Kidney epithelial cell (primary cell): ENCODE measurements at regions not wholly inside any gene's neighbourhood (a gene's known extent, or its start where the extent isn't known, plus 50 kb on each side); places are given as distances from the start of the nearest gene placed in this dataset.

ENCODE experiments used
- DNase-seq: peaks from one replicate; pipeline ENCODE4 v3.0.0-alpha.2; 2010; ENCODE audit warnings: low read depth
- H3K27me3 ChIP-seq: 2 replicates; pipeline ENCODE4 v1.6.0; 2011; ENCODE audit warnings: low read length; ENCODE audit not compliant: control insufficient read depth, insufficient read depth
- H3K36me3 ChIP-seq: 2 replicates; pipeline ENCODE4 v1.5.1; 2011; ENCODE audit warnings: low read length; ENCODE audit not compliant: control insufficient read depth, insufficient read depth
- H3K4me3 ChIP-seq: 2 replicates; pipeline ENCODE4 v1.5.1; 2011; ENCODE audit warnings: low read depth, mild to moderate bottlenecking, control low read depth, low read length
- CTCF ChIP-seq: IDR thresholded peaks from 2 replicates; pipeline ENCODE4 v1.5.1; 2011; ENCODE audit warnings: mild to moderate bottlenecking, moderate library complexity, low read length, control low read depth, inconsistent platforms; ENCODE audit not compliant: insufficient read depth, poor library complexity, severe bottlenecking

GRCh38 chr2:7924023-7924762 lies 757.7 kb upstream of the ID2 start:
- Histone ChIP-seq H3K4me3 (no peak overlapping the region), H3K27me3 (no peaks in the 10 kb centered on the region), H3K36me3 (no peaks in the 10 kb centered on the region)
- TF ChIP-seq CTCF, result no peak
- DNase-seq, result no peak

- TF ChIP-seq CTCF, result no peak
- no peak for DNase-seq
- no peak overlapping the region for H3K4me3 ChIP-seq
- no peaks in the 10 kb centered on the region for H3K27me3 ChIP-seq
- H3K36me3 ChIP-seq, result no peaks in the 10 kb centered on the region
Measured at GRCh38 chr2:7925506-7925905, 756.4 kb upstream of the ID2 start.

- H3K36me3 ChIP-seq, result no peaks in the 10 kb centered on the region
- TF ChIP-seq CTCF, result no peak
- no peak overlapping the region for H3K4me3 ChIP-seq
- no peak for DNase-seq
- no peaks in the 10 kb centered on the region for H3K27me3 ChIP-seq
Measured at GRCh38 chr2:7927691-7928090, 754.2 kb upstream of the ID2 start.

- Histone ChIP-seq H3K36me3 (no peaks in the 10 kb centered on the region), H3K27me3 (no peaks in the 10 kb centered on the region), H3K4me3 (no peak overlapping the region)
- TF ChIP-seq CTCF, result no peak
- no peak for DNase-seq
Measured at GRCh38 chr2:7929281-7929680, 752.6 kb upstream of the ID2 start.

GRCh38 chr2:7930800-7931635 lies 750.8 kb upstream of the ID2 start:
- Histone ChIP-seq H3K27me3 (no peaks in the 10 kb centered on the region), H3K36me3 (no peaks in the 10 kb centered on the region), H3K4me3 (no peak overlapping the region)
- TF ChIP-seq CTCF, result no peak
- DNase-seq, result no peak

- H3K36me3 ChIP-seq, result no peaks in the 10 kb centered on the region
- TF ChIP-seq CTCF, result no peak
Measured at GRCh38 chr2:7931808-7932207, 750.0 kb upstream of the ID2 start.

More at GRCh38 chr2:7931808-7932207, 750.0 kb upstream of the ID2 start:
- DNase-seq, result no peak
- Histone ChIP-seq H3K4me3 (no peak overlapping the region), H3K27me3 (no peaks in the 10 kb centered on the region)
